ENCODE measurements at regions not wholly inside any gene's neighbourhood (a gene's known extent, or its start where the extent isn't known, plus 50 kb on each side); places are given as distances from the start of the nearest gene placed in this dataset.

DNA sequence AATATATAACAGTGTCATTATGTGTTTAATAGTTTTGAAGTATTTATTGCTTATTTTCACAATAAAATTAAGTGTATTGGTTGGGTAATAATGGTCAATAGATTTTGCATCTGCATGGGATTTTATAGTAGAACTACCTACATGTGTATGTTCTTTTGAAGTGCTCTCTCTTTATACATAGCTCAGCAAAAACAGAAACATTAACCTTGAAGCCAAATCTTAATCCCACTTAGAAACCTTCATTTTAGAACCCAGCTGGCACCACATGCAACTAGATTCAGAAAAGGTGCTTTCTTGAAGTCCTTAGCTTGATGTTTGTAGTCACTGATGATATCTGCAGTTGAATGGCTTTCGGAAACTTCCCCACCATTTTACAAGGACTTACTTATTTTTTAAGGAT lies 146.9 kb upstream of the IL12A start:
- no peaks in the 10 kb centered on the region for H3K36me3 ChIP-seq
- intact Hi-C loops (cut with DNase I), result no loop called here
- peaks cover 39% of the 10 kb centered on the region for H3K4me1 ChIP-seq
- no peak for ATAC-seq
- DNase-seq, result no peak
- H3K27me3 ChIP-seq (ENCODE audit: low read depth), result no peaks in the 10 kb centered on the region
- H3K9me3 ChIP-seq, result no peaks in the 10 kb centered on the region
- peak overlapping the region; percentile 48 for H3K4me3 ChIP-seq
- no peak overlapping the region for H3K27ac ChIP-seq
- TF ChIP-seq, protein P1, sequence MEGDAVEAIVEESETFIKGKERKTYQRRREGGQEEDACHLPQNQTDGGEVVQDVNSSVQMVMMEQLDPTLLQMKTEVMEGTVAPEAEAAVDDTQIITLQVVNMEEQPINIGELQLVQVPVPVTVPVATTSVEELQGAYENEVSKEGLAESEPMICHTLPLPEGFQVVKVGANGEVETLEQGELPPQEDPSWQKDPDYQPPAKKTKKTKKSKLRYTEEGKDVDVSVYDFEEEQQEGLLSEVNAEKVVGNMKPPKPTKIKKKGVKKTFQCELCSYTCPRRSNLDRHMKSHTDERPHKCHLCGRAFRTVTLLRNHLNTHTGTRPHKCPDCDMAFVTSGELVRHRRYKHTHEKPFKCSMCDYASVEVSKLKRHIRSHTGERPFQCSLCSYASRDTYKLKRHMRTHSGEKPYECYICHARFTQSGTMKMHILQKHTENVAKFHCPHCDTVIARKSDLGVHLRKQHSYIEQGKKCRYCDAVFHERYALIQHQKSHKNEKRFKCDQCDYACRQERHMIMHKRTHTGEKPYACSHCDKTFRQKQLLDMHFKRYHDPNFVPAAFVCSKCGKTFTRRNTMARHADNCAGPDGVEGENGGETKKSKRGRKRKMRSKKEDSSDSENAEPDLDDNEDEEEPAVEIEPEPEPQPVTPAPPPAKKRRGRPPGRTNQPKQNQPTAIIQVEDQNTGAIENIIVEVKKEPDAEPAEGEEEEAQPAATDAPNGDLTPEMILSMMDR (IDR thresholded peaks at IDR 0.05), result no peak

DNA sequence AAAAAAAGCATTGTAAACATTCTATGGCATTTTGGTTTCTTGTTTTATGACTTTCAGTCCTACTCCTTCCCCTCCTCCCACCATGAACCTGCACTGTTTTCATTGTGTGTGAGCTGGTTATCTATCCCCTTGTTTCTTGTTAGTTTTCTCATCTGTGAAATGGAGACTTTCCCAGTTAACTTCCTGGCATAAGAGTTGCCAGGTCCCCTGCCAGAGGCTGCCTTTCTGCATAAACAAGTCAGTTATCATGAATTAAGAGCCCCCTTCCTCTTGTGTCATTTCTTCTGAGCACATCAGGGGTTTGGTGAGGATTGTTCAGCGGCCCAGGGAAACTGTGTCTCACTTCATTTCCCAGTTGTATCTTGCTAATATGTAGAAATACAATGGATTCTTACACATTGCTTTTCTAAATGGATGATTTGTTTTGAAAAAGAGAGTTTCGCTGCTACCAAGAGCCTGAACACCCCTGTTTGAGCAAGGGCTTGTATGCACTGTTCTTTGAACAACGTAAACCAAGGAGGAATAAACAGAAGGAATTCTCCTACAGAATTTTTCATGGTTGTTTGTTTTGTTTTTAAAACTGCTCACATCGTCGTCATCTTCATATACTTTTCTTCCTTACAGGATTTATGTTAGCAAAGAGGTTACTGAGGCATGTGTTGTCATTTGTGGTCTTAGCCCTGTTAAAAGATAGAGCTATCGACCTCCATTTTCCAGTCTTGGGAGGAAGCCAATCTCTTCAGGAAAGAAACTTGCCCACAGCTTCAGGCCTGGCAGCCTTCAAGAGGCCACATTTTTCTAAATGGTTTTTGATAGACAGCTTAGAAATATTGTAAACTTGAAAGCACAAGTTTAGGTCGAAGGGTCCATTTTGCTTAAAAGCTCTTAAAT lies 144.6 kb upstream of the IL12A start:
- intact Hi-C loops (cut with DNase I), result no loop called here
- TF ChIP-seq, protein P1 (IDR thresholded peaks at IDR 0.05), result no peak
- ATAC-seq (no peak), DNase-seq (no peak)
- Histone ChIP-seq H3K9me3 (no peaks in the 10 kb centered on the region), H3K36me3 (no peaks in the 10 kb centered on the region), H3K4me1 (peaks cover 23% of the 10 kb centered on the region), H3K4me3 (no peak overlapping the region), H3K27me3 (ENCODE audit: low read depth) (no peaks in the 10 kb centered on the region), H3K27ac (peak overlapping the region; percentile 39)

DNA sequence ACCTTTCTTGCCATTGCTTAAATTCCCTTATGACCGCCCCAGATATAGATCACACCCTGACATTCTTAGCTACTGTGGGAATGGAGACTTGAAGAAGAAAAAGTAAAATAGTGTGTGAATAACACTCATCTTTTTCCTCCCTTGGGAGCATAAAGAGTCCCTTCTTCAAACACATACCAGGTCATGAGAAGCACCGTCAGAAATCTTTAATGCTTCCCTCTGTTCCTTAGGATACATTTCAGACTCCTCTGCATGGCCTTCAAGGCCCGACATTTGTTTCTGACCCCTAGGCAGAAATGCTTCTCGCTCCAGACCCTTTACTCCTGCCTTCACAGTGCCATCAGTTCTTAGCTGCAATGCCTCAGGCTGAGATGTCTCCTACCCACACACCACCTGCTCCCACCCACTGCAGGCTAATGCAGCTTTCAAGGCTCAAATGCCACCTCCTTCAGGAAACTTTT lies 143.8 kb upstream of the IL12A start:
- H3K27me3 ChIP-seq (ENCODE audit: low read depth), result no peaks in the 10 kb centered on the region
- H3K27ac ChIP-seq, result peak overlapping the region; percentile 39
- H3K4me1 ChIP-seq, result peaks cover 21% of the 10 kb centered on the region
- DNase-seq (no peak), ATAC-seq (no peak)
- no peak overlapping the region for H3K4me3 ChIP-seq
- intact Hi-C loops (cut with DNase I), result no loop called here
- no peaks in the 10 kb centered on the region for H3K9me3 ChIP-seq
- TF ChIP-seq, protein P1 (IDR thresholded peaks at IDR 0.05), result no peak
- no peaks in the 10 kb centered on the region for H3K36me3 ChIP-seq

DNA sequence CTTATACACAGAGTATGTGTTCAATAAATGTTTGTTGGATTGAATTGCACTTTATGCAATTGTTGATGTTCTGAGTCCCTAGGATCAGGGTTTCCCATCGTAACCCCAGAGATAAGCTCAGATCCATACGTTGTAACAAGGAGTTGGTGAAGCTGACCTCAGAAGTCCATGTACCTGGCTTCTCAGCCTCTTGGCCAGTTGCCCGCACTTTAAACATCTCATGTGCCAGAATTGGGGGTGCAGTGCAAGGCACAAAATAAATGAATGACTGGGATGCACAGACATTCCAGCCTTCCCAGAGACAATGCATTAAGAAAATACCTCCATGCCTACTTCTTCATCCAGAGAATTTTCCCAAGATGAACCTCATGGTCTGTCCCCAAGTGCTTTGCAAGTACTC lies 142.9 kb upstream of the IL12A start:
- TF ChIP-seq, protein P1 (IDR thresholded peaks at IDR 0.05), result no peak
- Histone ChIP-seq H3K36me3 (no peaks in the 10 kb centered on the region), H3K27ac (no peak overlapping the region), H3K9me3 (no peaks in the 10 kb centered on the region), H3K4me1 (peaks cover 19% of the 10 kb centered on the region), H3K4me3 (no peak overlapping the region), H3K27me3 (ENCODE audit: low read depth) (no peaks in the 10 kb centered on the region)
- DNase-seq, result no peak
- intact Hi-C loops (cut with DNase I), result no loop called here
- no peak for ATAC-seq

DNA sequence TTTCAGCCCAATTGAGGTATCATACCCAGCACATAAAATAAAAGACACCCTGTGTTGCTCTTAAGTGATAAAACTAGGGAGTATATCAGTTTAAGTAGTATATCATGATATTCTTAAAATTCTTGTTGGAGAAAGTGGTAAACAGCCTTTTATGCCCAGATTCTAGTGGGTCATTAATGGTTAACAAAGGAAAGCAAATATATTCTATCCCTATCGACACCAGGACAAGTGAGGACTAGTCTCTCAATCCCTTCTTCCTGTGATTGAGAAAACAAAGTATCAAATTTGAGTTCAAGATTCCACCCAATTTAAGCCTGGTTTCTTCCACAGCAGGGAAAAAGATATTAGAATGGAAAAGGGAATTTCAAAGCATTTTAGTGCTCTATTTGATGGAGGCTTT lies 142.4 kb upstream of the IL12A start:
- peaks cover 20% of the 10 kb centered on the region for H3K4me1 ChIP-seq
- intact Hi-C loops (cut with DNase I), result no loop called here
- H3K27me3 ChIP-seq (ENCODE audit: low read depth), result no peaks in the 10 kb centered on the region
- no peak overlapping the region for H3K27ac ChIP-seq
- ATAC-seq, result no peak
- H3K9me3 ChIP-seq, result no peaks in the 10 kb centered on the region
- DNase-seq, result no peak
- H3K4me3 ChIP-seq, result no peak overlapping the region
- TF ChIP-seq, protein P1 (IDR thresholded peaks at IDR 0.05), result no peak
- no peaks in the 10 kb centered on the region for H3K36me3 ChIP-seq
